NCI-H1436 (cell line): ENCODE measurements at regions not wholly inside any gene's neighbourhood (a gene's known extent, or its start where the extent isn't known, plus 50 kb on each side); places are given as distances from the start of the nearest gene placed in this dataset.

ENCODE experiments used
- DNase-seq: peaks from one replicate; lab custom pipeline; 2025; lab: John Stamatoyannopoulos, UW

DNA sequence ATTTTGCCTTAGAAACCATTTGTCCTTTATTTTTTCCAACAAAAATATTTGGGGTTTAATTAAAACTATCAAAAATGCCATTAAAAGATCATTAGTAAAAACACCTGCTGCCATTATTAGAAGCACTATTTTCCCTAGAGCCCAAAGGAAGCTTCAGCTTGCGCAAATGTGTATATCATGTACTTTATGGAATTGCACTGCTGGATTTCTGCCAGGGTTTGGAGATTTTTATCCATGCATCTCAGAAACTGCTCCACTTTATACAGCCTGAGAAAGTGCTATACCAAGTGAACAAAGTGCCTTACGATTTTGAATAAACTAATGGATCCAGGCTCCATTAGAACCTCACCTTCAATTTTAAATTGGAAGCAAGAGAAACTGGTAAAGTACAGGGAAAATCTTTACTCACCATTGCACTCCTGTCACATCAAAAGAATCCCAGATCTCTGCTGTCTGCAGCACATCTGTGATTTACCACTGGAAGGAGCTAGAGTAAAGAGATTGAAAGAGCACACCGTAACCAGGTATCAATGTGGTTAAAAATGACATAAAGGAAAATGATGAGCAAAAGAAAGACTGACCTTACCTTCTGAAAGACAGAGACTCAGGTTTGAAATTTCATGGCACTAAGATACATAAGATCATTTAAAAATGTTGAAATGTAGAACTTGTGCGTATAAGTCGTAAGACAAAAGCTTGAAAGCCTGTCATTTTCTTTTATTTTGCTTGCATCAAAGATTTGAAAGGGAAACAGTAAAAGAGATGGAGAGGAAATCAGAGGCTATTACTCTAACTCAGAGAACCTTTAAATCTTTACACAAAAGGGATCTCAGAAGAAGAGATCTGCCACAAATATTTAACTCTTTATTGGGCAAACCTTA lies 678.1 kb upstream of the GOT2 start:
- DNase-seq = no peak

DNA sequence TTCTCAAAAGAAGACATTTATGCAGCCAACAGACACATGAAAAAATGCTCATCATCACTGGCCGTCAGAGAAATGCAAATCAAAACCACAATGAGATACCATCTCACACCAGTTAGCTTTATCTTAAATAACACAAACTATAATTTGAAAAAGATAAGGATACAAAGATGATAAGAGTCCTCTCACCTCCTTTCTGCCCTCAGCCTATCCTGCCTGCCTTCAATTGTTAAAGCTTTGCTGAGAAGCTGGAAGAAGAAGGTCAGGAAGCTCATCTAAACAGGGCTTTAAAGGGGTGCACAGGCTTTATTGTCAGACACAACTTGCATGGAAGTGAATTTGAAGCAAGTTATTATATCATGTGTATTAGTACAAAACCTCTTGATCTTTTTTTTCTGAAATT lies 676.3 kb upstream of the GOT2 start:
- DNase-seq = no peak

DNA sequence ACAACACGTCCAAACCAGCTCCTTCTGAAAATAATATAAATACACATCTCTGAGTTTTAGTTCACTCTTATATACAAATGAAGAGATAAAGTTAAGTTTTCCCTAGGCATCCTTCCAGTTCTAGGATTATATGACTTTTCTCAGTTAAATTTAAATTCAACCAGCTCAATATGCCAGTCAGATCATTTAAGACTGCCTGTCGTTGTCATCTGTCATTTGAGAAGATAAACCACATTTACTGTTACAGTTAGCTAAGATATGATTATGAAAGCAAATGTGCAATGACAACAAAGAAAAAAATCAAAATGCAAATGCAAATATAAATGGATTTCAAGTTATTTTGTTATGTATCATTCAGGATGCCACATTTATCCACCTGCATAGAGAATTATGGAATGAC lies 671.7 kb upstream of the GOT2 start:
- DNase-seq = no peak

DNA sequence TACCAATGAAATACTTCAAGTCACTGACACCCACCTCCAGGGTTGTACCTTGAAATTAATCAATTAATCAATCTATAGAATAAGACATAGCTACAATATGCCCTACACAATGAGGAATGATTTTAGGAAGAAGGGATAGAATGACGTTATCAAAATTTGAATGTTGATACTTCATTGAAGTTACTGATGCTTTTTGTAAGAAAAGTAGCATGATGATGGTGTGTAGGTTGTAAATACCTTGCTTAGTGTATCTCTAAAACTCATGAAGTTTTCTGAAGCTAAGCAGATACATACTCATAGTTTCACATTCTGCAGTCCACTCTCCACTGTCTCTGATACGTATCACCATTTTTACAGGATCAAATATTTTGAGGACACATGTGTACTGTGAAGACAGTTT lies 670.4 kb upstream of the GOT2 start:
- no peak for DNase-seq

DNA sequence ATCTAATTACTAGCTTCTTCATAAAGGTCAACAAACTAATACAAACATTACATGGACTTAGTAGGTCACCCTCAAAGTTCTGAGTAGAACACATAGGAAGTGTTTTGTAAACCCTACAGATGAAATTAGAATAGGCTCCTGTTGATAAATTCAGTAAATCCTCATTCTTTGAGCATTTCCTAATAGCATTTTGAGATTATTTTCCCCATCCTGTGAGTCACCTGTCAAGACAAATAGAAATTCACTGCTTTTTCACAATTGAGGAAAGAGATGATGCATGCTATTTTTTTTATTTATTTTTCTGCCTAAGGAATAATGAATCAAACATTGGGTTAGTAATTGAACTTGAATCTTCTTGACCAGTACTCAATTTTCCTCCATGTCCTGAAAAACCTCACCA lies 666.7 kb upstream of the GOT2 start:
- DNase-seq = no peak

DNA sequence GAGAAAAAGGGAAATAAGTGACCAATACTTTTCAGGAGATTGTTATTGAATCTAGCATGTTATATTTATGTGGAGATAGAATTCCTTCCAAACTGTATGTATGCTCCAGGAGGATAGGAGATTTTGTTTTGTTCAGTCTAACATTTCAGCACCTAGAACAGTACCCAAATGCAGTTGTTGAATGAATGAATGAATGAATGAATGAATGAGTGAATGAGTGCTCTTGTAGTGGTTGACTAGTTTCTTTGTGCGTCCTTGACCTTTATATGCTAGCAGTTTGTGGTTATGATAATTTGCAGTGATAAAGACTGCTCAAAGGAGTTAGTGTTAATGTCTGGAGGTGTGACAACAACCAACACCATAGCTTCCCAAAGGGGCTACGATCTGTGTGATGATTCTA lies 663.5 kb upstream of the GOT2 start:
- DNase-seq = no peak

DNA sequence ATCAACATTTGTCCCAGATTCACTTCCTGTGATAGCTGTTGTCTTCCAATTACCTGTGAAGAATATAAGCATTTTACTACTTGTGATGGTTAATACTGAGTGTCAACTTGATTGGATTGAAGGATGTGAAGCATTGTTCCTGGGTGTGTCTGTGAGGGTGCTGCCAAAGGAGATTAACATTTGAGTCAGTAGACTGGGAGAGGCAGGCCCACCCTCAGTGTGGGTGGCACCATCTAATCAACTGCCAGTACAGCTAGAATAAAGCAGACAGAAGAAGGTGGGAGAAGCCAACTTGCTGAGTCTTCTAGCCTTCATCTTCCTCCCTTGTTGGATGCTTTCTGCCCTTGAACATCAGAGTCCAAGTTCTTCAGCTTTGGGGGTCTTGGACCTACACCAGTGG lies 660.4 kb upstream of the GOT2 start:
- no peak for DNase-seq

DNA sequence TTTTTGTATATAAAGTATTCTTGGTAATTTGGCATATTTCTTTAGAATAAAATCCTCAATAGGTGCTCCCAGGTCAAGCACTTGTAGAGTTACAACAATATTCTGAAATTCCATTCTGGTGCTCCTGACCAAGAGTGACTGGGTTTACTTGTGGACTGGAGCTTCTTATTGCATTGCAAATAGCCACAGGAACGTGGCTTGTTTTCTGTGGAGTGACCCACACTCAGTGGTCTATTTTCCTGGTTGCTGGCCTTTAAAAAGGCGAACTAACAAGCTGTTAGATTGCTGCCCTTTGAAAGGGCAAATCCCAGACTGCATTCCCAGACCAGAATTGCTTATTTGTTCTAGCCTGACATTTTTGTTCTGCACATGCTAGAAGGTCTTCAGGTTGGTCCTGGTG lies 658.8 kb upstream of the GOT2 start:
- DNase-seq = no peak

DNA sequence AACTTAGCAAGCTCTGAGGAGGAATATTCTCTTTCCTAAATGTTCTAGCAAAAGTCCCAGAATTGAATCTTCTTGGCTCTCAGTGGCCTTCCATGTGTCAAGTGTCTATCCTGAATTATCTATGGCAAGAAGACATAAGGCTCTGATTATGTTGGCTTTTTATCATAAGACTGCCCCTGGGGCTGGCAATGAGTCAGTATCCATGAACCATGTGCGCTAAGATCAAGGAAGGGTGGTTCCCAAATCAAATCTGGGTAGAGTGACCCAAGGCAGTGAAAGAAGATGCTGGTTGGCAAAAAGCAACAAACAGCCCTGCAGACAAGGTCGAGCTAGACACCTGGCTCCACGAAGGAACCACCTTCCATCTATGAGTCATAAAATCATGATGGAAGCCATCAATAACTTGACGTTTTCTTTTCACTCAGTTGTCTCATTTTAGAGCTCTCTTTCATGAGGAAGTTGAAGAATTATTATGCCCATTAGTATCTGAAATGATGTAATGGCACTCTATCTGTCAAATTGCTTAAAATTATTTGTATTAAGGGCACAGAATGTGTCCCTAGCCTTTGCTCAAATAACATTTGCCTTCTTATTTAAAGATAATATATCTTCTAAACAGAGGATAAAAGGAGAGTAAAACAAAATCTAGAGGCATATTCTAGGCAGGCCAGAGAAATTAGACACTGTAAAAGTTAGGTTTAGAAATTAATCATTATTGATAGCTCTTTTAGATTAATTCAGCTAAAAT lies 657.7 kb upstream of the GOT2 start:
- no peak for DNase-seq

DNA sequence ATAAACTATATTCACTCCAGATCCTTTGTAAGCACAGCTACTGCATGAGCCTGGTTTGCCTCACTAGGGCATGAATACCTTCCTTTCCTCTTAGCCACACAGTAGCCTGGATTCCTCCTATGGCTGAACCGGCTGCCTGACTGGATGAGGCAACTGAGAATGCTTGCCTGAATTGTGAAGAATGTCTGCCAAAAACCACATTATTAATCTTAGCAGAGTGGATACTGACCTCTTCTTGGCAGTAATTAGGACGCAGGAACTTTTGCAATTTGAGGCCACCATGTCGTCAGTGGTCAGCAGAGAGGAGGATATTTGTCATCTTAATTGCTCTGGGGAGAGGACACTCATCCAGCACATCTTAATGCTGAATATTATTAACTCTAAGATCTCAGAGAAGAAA lies 651.8 kb upstream of the GOT2 start:
- no peak for DNase-seq

DNA sequence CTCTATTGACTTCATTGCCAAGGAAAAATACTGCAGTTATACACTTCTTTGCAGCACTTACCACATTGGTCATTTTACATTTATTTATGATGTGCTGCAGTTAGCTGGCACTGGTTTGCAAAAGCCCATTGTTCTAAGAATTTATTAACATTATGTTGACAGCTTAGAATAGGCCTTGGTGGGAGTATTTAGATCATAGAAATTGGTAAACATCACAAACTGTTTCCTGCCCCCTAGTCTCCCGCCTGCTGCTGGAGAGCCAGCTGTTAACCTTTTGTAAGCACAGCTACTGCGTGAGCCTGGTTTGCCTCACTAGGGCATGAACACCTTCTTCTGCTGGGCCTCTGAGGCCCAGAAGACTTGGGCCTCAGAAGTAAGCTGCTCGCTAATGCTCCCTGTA lies 651.4 kb upstream of the GOT2 start:
- DNase-seq = no peak

DNA sequence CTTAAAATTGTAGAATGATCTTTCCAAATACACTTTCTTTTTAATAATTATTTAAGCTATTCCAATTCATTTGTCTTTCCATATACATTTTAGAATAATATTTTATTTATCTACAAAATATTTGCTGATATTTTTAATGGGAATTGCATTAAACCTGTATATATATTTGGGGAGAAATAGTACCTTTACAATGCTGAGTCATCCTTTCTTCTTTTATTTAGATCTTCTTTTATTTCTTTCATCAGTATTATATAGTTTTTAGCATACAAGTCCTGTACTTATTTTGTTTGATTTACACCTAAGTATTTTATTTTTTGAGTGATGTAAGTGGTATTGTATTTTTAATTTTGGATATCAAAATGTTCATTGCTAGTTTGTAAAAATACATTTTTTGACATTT lies 639.5 kb upstream of the GOT2 start:
- no peak for DNase-seq

DNA sequence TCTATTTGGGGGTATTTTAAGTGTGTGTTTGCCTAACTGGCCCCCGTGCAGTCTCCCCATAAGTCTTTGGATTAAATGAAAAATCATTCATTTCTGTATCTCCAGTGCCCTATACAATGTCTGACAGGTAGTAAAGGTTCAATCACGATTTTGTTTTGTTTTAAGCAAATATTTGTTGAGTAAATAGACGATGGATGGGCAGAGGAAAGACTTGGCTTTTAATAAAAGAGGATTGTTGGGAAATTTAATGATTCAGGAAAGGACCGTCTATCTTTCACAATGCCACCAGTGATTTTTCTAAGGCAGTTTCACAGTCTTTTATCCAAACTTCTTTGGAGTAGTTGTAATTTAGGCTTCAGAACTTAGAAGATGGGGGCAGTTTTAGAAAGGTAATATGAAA lies 636.6 kb upstream of the GOT2 start:
- no peak for DNase-seq

DNA sequence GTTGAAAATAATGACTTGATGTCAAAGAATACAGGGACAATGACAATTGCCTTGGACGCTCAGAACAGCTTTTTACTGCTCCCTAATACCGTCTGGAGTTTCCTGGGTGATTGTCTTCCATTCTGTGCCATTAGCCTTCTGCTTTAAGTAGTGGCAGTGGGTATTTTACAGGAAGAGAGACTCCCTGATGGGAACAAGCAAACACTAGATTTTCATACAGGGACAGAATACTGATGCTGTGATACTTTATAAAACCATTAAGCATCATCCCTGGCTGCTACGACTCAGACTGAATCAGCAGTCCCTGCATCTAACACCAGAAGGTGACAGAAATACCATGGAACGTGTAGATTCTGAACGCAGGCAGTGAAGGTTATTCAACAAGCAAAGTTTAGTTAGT lies 635.4 kb upstream of the GOT2 start:
- DNase-seq = no peak

DNA sequence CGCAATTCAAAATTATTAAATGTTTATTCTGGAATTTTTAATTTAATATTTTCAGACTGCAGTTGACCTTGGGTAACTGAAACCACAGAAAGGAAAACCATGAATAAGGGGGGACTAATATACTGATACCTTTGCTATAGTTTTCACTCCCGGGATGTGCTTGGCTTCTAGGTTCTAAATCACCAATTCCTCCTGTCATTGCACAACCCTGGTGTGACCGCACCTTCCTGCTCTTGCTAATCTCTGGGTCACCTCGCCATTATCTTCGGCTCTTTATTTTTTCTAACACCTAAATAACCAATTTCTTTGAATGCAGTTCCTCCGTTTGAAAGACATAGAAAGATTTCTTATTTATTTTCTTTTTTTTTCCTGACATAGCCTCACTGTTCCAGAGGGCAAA lies 634.5 kb upstream of the GOT2 start:
- DNase-seq = no peak

DNA sequence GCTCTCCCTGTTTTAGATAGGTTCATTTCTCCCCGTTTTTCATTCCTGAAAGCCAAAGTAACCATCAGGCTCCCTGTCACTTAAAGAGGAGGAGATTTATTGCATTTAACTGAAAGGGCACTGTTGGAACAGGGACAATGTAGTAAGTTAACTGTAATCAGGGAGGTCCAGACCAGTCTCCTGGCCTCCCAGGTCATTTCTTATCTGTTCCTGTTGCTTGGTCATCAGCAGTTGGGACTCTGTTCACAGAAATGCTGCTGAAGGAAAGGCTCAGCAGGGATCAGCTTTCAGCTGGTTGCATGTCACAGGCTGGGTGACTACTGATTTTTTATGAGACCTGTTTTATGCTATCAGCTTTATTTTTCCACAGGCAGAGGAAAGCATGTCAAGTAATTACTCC lies 622.6 kb upstream of the GOT2 start:
- DNase-seq = no peak

DNA sequence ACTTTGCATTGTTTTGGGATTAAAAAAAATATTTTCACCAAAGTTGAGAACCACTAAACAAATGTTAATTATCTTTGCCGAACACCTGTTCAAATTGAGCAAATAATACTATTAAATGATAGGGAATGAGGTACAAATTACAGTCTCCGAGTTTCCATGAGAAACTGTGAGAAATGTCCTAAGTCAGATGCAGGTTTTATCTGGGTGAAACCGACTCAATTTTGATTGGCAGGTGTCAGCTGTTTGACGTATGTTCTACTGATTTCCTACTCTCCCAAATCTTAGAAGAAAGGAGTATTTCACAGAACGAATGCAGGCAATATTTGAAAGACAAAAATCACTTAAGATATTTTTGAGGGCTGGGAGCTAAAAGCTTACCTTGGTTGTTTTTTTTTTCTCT lies 622.0 kb upstream of the GOT2 start:
- DNase-seq = no peak

DNA sequence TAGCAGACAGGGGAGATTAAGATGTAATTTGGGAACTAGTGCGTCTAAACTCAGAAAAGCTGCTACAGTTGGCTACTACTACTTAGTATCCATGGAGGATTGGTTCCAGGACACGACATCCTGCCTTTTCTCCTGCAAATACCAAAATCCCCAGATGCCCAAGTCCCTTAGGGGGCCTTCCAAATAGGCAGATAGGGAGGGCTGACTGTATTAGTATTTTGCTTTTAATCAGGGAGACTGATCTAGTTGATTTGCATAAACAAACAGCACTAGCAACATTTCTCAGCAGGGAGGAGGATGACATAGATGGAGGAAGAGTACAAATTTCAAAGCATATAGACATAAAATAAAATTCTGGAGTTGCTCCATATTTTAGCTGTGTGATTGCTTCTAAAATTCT lies 621.6 kb upstream of the GOT2 start:
- no peak for DNase-seq

DNA sequence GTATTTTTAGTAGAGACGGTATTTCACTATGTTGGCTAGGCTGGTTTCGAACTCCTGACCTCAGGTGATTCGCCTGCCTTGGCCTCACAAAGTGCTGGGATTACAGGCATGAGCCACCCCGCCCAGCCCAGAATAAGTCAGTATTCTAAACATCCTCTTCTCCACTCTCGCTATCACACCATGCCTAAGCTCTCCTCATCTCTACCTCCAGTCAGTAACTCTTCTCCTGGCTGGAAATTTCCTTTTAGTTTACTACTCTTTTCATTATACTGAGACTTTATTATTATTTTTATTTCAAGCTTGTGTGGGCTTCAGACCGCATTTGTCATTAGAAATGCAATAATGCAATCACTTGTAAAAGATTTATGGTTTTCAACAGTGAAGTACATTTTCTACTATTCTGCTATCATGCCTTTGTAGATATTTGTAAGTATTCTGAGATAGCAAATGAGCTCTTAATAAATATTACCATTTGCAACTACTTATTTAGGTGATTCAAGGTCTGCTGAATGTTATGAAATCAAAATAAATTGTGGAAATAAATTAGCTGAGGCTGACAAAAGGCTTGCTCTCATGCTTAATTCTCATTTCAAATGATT lies 617.3 kb upstream of the GOT2 start:
- no peak for DNase-seq

DNA sequence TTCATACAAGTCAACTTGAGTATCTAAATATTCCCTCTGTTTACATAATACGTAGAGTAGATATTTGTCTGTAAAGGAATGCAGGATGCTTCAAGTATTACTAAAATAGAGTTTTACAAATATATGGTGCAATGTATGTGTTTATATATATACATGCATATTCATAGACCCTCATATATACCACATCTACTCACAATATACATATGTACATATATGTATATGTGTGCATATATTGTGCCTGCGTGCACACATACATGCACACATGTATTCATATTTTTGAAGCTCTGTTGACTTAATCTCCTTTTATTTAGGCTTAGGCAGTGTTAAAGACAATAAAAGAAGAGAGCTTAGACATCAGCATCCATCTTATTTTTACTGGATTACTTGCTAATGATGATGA lies 616.6 kb upstream of the GOT2 start:
- DNase-seq = no peak

DNA sequence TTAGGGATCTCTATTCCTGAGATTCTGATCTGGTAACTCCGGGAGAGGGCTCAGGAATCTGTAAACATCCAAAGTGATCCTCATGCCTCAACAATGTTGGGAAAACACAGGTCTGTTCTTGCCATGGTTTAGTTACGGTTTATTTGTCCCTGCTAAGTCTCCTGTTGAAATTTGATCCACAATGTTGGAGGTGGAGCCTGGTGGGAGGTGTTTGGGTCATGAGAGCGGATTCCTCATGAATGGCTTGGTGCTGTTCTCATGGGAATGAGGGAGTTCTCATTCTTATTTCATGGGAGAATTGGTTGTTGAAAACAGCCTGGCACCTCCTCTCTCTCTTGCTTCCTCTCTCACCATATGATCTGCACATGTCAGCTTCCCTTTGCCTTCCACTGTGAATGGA lies 608.6 kb upstream of the GOT2 start:
- DNase-seq = no peak

DNA sequence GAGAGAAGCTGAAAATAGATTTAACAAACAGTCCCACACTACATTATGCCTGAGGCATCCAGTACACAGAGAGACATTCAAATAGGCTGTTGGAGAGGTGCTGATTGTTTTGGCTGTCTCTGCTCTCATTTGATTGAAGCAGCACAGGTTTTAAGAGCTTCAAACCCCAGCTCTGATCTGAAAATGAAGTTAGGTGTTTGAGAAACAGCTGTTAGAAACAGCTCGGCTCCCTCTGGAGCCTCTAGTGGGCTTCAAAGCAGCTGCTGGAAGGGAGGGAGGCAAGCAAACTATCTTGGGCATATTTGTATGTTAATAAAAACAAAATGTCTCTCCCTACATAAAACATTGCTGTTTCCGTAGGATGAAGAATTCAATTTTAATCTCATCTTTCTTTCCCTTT lies 607.3 kb upstream of the GOT2 start:
- DNase-seq = no peak

DNA sequence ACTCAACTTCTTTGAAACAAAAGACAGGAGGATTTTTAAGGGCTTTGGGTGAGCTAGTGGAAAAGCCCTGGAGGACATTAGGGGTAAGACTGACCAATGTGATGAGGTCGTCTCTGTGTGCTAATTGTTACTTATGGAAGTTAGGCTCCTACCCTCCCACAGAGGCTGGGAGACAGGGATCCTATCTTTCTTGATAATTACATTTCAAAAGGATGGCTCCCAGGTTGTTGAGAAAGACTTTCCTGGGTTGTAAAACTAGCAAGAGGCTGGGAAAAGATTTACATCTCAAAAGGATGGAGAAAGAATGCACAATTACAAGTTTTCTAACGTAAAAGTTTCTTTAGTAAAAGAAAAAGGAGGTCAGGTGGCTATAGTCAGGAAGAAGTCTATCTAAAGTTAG lies 605.8 kb upstream of the GOT2 start:
- no peak for DNase-seq
